GM21717 (cell line): ENCODE measurements at regions not wholly inside any gene's neighbourhood (a gene's known extent, or its start where the extent isn't known, plus 50 kb on each side); places are given as distances from the start of the nearest gene placed in this dataset.

Experiments
- ATAC-seq: cut with Tn5 transposase; IDR thresholded peaks from one replicate; pipeline ENCODE4 v1.9.1; 2021; ENCODE audit warnings: mild to moderate bottlenecking, moderate library complexity; ENCODE audit not compliant: unreplicated experiment

DNA sequence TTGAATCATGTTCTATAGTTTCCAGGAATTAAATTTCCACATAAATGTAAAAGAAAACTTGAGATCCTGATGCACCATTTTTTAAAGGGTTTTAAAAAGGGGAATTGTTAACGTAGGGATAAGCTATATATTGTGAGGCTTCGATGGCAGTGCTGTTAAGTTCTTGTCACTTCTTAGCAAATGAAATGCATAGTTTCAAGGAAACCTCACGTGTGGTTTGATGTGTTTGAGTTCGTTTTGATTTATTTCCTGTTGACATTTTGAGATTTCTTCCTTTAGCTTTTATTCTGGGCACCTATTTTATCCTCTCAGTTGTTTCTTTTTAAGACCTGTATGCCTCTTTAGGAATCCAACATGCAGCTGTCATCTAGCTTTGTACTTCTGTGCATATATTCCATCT is 301.0 kb downstream of the DOCK8 start:
- ATAC-seq = no peak

DNA sequence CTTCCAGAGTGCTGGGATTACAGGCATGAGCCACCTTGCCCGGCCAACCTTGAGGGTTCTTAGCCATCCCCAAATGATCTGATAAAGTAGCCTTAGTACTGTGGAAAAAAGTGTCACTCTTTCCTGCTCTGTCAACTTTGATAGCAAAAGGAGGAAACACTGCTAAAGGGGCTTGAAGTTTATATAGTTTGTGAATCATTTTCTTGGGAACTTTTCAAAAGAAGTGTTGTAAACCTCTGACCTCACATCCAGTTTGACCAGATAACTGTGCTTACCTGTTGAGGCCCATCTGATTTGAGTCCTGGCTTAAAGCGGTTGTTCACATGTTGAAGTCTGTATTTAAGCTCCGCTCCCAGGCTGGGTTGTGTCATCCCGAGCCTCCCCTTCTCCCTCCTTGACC is 303.3 kb downstream of the DOCK8 start:
- ATAC-seq = no peak

DNA sequence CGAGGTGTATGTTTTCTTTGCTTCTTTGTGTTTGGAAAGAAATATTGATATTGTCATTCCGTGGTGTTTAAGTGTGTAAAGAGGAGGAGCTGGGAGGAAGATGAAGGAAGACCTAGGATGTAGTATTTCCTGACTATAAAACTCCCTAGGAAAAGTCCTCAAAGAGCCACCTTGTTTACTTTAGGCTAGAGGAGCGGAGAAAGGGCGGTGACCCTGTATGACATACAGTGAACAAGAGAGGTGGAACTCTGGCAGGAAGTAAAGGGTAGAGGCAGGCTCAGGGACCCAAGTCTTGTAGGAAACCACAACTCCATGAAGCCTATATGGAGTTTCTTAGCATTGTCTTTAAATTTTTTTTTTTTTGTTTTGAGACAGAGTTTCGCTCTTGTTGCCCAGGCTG is 303.9 kb downstream of the DOCK8 start:
- ATAC-seq = no peak

DNA sequence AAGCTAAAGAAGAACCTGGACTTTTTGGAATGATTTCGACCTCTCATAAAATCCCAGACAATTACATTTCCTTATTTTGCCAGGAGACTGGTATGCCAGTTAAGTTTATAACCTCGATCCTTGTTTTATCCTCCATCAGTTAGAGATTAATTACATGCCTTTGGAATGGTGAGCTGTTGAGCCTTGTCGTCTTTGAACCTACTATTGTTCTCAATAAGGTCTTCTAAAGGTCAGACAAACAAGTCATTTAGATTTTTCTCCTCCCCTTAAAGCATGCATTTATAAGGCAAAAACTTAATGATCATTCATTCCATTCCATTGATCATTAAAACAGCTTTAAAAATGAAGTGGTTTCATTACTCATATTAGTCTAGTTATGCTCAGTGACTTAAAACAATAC is 304.9 kb downstream of the DOCK8 start:
- ATAC-seq = no peak

DNA sequence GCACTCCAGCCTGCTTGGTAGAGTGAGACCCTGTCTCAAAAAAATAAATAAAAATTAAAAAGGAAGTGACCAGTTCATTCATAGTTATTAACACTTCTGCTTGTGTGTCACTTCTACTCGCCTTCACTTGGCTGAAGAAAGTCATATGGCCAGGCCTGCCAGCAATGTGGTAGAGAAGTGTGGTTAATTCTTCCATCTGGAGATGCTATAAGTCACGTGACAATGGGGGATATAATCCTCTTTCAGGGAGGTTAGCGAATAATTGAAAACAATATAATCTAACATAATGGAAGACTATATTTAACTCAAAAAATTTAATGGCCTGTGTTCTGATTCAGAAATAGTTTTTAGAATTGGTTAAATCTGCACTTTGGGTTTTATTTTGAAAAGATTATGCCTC is 305.6 kb downstream of the DOCK8 start:
- ATAC-seq = no peak

DNA sequence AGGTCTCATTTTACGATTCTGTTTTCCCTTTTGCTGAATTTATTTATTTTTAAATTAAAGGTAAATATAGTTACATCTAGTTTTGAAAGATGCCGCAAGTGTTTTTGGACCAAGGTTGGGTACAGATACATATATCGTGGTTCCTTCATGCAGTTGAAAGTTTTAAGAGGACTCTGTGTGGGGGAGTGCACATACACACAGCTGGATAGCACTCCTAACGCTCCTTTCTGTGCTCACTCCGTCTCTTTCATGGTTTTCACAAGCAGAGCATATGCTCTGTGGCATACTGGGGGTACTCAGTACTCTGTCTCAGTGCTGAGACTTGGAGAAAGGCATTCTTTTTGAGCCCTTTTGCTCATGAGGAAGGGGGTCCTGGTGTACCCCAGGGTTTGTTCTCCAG is 307.5 kb downstream of the DOCK8 start:
- ATAC-seq = no peak

DNA sequence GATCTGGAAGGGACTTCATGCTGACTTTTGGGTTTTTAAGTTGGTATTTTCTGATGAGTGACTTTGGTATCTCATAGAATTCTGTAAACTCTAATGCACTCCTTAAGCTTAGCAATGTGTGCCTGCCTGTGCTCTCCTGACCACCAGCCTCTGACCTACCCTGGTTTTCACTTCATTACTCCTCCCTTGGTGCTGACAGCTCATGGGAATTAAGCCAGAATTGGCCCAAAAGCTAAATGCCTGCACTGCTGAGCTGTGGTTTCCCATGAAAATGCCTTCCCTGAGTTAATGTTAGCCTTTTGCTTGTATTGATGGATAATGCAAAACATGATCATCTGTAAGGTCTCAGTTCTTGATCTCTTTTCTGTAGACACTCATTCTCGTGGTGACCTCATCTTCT is 308.0 kb downstream of the DOCK8 start:
- ATAC-seq = no peak

DNA sequence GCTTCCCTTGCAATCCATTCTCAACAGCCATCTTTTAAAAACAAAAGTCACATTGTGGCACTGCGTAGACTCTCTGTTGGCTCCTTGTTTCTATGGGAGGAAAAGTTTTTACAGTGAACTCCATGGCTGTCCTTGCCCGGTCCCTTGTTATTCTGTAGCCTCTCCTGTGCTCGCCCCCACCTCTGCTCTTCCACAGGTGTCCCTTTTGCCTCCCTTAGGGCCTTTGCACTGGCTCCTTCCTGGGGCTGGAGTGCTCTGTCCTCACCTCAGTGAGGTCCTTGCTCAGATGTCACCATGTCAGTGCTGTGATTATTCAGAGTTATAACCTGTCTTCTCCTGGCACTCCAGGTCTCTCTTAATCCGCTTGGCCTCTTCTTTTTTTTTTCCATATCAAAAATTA is 308.8 kb downstream of the DOCK8 start:
- no peak for ATAC-seq

DNA sequence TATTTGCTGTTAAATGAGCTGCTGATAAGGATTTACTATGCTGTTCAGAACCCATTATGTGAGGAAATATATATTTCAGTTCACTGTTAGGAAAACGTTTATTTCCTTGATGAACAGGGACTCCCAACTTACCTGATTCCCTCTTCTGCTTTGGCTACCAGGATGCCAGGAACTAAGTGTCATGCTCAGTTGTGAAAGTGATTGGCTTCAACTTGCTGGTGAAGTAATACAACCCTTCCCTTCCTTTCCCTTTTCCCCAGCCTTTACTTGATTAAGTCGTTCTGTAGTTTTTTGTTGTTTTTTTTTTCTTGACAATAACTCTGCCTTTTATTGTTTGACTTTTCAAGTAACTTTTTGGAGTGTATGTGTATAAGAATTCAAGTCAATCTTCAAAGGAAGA is 309.3 kb downstream of the DOCK8 start:
- no peak for ATAC-seq

DNA sequence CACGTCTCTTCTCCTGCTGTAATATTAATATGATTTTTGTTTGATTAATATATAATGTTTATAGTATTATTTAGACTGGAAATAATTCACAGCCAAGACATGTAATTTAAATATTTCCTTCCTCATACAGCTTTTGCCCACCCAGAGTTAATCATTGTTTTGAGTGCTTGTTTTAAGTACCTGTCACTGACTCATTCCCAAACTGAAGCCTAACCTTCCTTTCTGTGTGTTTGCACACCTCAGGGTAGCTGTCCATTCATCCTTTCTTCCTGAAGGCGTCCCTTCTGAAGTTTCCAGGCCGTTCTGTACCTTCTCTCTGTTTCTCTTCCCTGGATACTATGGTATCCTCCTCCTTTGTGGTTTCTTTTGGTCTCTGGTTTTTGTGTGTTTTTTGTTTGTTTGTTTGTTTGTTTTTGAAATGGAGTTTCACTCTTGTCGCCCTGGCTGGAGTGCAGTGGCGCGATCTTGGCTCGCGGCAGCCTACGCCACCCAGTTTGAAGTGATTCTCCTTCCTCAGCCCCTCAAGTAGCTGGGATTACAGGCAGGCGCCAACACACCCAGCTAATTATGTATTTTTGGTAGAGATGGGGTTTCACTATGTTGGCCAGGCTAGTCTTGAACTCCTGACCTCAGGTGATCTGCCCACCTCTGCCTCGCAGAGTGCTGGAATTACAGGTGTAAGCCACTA is 312.4 kb downstream of the DOCK8 start:
- no peak for ATAC-seq

DNA sequence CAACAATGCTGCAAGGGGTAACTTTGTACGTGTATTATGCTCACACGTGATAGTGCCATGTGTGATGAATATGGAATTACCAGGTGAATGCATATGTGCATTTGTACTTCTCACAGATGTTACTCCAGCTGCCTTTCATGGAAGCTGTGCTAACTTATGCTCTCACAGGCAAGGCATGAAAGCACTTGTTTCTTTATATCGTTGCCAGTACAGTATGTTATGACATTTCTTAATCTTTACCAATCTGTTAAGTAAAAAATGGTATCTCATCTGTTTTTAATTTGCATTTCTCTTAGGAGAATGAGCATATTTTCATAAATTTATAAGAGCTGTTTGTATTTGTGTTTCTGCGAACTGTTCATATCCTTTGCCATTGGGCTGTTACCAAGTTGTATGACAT is 311.8 kb upstream of the DMRT1 start:
- ATAC-seq = no peak

DNA sequence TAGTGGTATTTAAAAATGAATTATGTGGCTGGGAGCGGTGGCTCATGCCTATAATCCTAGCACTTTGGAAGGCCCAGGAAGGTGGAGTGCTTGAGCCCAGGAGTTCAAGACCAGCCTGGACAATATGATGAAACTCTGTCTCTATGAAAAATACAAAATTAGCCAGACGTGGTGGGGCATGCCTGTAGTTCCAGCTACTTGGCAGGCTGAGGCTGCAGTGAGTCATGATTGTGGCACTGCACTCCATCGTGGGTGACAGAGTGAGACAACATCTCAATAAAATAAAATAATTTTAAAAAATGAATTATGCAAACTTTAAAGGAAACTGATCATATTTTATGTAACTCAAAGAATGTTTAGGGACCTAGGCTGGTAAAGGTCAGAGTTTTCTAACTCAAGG is 310.8 kb upstream of the DMRT1 start:
- ATAC-seq = no peak

DNA sequence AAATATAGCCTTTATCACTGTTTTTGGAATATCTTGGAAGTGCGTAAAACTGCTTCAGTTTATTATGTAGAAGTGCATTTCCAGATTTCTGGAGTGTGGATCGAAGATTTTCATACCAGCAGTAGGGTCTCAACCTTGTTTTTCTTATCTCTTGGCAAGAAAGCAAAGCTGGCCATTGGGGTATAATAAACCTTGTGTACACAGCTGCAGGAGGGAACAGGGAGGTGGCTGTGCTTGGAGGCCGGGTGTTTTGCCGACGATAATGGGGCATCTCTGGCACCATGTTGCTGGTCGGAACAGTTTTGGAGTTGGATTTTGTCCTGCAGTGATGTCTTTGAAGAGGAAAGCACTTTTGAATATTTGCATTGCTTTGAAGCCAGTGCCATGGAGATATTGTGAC is 308.8 kb upstream of the DMRT1 start:
- ATAC-seq = no peak

DNA sequence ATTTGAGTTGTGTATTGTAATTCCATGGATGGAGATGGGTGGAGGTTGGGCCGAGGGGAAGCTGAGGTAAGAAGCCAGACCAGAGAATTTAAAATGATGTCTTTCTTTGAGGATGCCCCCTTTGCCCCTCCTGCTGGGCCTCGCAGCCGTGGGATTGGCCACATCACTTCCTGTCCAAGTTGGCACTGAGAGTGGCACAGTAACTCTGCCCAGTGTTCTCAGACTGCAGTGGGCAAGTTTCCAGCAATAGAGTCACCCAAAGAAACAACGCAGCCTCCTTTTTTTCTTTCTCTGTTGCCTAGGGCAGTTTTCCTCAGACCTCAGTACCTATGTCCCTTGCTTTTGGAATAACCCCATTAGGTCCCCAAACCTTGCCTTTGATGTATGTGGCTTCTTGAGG is 306.6 kb upstream of the DMRT1 start:
- no peak for ATAC-seq

DNA sequence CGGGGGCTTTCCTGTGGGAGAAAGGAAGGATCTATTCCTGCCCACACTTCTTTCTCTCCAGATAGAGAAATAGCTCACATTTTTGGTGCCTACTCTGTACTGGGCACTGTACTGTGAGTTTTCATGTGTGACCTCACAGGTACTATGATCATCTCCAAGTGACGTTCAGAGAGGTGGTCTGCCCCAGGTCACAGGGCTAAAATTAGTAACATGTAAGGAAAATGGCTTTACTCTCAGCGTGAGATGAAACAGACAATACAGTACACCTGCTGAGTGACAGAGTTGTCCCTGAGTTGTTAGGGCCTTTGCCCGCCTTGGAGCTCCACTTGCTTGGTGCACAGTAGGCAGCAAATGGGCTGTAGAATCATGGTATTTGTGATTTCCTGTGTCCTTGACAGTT is 306.1 kb upstream of the DMRT1 start:
- ATAC-seq = no peak

DNA sequence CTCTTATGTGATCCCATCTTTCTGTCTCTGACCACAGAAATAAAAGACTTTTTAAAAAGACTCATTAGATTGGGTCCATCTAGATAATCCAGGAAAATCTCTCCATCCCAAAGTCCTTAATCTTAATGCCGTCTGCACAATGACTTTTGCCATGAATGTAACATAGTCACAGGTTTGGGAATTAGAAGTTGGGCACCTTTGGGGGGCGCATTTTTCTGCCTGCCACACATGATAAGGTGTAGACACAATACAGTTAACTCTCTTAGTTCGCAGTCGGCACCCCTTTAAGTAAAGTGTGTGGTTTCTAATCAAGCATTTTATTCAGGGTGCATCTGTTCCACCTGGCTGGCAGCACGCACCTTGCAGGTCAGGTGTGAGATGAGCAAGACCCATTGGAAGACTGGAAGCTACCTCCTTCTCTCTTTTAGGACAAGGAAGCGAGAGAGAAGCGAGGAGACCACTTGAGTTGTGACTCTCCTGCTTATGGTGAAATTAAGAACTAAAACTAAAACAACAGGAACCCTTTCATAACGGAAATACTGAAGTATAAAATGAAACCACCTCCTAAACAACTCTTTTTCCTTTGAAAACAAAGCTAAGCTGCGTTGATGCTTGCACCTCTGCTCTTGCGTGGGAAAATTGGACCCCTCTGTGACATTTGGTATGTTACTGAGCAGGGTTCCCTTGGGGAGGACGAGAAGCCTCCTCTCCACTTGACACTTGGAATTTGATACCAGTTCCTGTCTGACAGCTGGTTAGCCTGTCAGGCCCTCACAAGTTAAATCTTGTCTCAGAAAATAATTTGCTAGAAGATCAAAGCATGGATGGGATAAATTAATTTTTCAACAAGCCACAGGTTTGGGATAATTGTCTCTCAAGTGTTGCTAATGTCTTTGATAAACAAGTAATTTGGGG is 304.6 kb upstream of the DMRT1 start:
- no peak for ATAC-seq

DNA sequence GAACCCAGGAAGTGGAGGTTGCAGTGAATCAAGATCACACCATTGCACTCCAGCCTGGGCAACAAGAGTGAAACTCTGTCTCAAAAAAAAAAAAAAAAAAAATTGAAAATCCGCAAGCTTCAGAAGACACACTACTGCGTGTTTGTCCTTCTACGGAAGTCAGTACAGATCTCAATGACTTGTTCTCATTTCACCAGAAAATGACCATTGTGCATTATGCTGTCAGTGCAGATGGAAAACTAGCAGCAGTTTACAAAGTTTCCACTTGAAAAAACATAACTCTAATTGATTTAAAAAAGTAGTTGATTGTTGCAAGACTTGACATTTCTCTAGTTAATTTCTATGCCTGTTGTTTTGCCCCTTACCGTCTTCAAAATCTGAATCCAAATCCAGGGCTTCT is 298.0 kb upstream of the DMRT1 start:
- no peak for ATAC-seq

DNA sequence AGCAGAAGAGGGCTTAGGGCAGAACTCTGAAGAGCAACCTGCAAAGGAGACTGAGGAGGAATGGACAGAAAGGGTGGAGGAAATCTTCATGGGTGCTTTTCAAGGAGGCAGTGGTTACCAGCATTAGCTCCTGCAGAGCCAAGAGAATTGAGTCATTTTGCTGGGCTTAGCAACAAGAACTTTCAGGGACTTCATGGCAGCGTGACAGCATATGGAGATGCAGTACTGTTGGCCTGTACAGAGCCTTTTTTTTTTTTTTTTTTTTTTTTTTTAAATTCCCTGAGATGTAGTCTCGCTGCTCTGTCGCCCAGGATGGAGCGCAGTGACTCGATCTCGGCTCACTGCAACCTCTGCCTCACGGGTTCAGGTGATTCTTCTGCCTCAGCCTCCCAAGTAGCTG is 296.0 kb upstream of the DMRT1 start:
- ATAC-seq = no peak

DNA sequence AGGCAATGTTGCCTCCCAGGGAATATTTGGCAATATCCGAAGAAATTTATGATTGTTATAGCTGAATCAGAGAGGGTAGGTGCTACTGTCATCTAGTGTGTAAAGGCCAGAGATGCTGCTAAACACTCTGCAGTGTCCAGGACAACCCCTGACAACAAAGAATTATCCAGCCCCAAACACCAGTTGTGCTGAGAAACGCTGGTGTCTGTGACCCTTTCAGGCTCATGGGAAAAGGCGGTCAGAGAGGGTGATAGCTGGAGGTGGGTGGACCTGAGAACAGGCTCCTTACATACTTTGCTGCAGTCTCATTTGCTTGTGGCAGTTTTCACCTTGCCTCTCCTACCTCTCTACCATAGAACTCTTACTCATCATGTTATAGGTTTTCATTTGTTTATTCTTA is 295.3 kb upstream of the DMRT1 start:
- no peak for ATAC-seq

DNA sequence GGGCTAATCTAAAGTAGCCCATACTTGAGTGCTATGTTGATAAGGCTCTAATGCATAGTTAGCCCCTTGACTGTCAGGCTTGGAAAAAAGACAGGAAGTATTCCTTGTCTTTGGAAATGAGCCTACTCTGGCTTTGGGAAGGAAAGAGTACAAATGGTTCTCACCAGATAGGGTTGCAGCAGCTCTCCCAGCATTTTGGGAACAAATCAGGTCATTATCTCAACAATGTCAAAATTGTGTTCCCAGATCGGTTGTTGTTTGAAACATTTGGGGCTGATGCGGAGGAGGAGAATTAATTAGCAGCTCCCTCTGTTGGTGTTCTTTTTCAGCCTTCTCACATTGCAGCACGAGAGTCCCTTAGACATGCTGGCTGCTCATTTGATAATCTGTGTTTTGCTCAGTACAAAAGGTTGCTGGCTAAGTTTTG is 294.7 kb upstream of the DMRT1 start:
- no peak for ATAC-seq

DNA sequence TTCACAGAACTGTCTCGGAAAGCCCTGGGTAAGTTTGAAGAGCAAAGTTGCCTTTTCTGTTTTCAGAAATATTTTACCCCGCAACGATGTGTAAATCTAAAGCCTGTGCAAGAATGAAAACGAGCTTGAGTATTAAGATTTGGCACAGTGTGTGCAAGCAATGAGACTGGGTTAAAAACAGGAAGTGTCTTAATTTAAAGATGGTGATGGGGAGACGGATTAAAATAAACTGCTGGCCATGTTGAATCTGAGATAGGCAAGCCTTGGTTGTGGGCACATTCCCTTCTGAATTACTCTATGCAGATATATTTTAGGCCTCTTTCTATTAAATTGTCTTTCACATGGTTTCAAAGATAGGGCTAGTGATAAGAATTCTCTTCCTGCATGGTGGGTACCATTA is 294.2 kb upstream of the DMRT1 start:
- ATAC-seq = no peak

DNA sequence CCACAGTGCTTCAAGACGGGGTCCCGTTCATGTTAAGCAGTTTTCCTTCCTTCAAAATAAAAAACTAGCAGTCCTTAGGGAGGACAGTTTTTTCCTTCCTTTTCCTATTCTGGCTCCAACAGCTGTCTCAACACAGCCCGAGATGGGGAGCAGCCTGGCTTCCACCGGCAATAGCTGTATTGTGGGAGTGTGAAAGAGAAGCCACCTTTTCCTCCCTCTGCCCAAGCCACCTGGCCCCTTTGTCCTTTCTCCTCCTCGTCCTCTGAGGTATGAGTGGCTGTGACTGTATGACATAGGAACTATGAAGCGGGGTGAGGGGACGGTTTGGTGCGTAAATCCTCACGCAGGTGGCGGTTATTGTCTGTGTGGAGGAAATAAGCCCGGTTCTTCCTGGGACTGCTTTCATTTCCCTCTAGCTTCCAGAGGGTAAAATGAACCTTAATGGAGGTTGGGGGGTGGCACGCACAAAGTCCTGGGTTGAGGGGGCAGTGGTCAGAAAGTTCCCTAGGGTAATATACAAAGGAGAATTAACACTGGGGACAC is 292.0 kb upstream of the DMRT1 start:
- no peak for ATAC-seq
